GM21367 (cell line): ENCODE measurements at regions not wholly inside any gene's neighbourhood (a gene's known extent, or its start where the extent isn't known, plus 50 kb on each side); places are given as distances from the start of the nearest gene placed in this dataset.

ENCODE experiments used
- ATAC-seq: cut with Tn5 transposase; IDR thresholded peaks from one replicate; pipeline ENCODE4 v1.9.1; 2021; ENCODE audit not compliant: unreplicated experiment

DNA sequence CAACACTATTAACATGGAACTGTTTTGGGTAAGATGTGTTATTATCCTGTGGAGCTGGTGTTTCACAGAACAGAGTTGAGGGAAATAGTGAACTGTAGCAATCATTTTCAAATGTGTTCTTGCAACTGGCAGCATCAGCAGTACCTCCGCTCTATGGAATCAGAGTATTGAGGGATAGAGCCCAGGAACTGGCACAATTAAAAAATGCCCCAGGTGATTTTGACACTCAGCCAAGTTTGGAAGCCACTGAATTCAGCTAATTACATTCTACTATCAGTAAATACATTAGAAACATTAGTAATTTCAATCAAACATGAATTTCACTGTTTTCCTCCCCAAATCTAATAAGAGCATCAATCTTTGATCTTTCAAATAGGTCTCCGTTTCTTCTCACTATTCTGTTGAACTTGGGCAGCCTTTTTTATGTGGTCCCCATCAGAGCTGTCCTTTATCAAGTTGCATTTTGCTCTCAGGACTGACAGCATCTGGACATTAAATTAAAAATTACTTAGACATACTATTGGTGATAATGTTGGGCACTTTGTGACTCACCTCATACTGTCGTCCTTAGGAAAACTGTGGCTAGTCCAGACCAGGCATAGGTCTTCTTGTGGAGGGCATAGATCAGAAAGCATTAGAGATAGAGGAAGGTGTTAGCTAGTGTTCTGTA is 251.5 kb downstream of the DHX35 start:
- no peak for ATAC-seq

DNA sequence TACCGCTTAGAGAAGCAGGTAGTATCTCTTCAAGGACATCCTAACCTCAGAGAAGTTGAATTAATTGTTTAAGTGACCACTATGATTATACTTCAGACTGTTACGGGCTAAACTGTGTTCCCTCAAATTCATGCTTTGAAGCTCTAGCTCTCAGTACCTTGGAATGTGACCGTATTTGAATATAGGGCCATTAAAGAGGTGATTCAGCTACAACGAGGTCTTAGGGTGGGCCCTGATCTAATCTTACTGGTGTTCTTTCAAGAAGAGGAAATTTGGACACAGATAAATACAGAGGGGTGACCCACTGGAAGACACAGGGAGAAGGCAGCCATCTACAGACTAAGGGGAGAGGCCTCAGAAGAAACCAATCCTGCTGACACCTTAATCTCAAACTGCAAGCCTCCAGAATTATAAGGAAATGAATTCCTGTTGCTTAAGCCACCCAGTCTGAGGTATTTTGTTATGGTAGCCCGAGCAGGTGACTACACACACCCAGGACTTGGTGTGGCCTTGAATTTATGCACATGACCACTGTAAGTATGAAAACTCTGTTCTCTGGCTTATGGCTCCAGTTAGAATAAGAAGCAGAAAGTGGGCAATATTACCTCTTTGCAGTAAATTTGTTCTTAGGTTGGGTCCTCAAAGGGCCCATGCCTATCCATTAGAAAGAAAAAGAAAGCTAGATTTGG is 249.1 kb downstream of the DHX35 start:
- no peak for ATAC-seq

DNA sequence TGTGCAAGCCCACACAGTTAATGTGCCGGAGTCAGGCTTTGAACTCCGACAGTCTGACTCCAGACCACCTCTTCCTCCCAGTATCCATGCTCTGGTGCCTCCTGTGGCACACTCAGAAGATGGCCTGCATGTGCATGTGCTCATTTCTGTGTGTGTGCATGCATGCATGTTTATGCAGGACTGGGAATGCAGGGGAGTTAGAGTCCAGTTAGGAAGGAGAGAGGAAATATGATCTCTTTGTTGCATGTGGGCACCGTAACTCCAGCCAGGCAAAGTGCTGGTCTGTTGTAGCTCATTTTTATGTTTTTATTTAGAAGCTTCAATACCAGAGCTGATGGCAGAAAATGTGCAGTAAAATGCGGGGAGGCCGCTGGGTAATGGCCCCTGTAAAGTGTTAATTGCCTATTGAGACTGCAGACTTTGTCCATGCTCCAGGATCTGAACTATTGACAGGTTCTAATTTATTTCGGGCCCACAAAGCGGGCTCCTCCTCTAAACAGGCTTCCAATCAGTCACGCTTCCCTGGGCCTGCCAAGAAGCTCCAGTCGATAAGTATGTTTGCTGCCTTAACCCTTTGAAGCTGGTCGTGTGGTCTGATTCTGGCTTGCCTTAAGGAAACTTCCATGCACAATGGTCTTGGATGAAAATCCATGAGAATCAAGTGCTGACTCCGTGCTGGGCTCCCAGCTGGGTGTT is 248.3 kb downstream of the DHX35 start:
- ATAC-seq: no peak

DNA sequence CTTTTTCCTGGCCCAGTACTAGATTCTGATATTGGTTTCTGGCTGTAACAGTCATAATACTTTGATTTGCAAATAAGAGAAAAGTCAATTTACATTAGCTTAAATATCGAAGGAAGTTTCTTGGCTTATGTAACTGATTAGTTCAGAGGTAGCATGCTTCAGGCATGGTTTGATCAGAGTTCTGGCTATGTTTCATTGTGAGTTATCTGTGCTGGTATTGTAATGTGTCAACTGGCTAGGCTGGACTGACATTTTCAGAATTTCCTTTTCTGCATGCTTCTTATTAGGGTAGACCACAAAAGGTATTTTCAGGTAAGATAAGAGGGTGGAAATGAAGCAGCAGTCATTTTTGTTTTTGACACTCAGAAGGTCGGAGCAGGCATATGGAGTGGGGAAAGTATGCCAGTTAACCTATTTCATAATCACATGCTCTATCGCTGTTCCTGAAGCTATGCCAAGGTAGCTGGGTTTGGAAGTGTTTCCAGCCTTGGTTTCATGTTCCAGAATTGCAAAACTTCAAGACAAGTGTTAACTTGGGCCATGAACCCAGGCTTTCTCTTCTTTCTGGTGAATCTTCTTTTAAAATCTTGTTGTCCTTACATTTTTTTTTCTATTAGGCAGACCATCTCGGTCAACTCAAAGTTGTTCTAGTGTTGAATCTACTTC is 244.9 kb downstream of the DHX35 start:
- ATAC-seq: no peak

DNA sequence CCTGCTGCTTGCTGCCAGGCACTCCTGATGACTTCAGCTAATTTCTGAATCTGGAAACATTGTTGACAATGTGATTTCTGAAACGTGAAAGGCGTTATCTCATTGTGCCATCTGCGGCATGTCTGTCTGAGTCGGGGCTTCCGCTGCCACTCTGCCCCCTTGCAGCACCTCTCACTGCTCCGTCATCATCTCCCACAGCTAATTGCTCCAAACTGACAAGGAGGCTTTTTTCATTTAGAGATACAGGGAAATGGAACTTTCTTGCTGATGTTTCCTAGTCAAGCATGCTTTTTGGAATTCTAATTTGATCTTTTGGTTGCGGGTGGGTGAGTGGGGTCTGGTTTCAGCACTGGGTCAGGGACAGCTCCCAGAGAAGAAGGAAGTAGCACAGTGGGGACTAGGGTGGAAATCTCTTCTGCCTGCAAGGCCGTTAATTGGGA is 233.5 kb downstream of the DHX35 start:
- no peak for ATAC-seq

DNA sequence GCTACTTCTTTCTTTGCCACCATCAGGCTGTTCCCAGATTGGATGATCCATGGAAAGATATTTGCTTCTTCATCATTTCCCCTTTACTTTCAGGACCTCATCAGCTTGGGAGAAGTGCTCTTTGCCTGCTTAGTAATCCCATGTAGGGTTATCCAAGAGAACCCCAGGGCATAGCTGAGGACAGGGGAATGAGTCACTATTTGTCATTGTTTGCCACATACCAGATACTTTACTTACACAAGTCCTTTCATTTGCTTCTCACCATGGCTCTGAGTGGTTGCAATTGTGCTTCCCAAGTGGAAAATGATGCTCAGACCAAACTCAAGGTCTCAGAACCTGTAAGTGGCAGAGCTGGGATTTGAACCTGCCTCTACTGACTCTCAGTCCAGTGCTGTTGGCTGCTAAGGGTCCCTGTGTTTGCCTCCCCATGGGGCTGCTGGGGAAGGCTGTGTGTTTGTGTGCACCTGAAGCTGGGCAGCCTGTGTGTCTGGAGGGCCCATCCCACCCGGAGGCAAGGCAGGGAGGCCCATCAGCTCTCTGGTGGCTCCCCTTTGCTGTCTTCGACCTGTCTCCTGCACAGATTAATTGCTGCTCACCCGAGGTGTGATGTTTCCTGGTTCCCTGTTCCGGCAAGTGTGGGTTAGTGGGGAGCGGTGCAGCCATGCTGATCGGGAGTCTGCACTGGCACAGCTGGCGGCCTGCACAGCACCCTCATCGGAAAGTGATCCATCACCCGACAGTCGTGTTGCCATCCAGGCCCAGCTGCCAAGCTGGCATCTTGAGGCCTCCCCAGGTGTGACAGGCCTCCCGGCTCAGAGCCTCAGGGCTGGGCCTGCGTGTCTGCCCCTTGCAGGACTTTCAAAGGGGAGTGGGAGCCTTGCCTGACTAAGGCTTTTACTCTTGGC is 228.8 kb downstream of the DHX35 start:
- no peak for ATAC-seq

DNA sequence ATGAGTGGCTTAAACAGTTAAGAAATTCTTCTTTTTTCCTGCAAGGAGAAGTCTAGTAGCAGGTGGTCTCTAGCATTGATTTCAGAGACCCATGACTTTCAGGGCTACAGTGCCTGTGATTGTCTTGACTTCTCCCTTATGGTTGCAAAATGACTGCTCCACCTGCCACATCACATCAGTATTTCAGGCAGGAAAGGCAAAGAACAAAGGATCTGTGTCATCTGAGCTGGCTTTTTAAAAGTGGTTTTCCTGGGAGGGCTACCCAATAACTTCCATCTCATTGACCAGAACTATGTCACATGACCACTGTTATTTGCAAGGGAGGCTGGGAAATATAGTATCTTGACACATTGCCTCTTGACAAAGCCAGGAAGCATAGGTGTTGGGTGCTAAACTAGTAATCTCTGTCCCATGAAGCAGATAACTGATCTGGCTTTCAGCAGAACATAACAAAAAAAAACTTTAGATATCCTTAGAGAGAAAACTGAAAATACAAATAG is 226.2 kb downstream of the DHX35 start:
- no peak for ATAC-seq

DNA sequence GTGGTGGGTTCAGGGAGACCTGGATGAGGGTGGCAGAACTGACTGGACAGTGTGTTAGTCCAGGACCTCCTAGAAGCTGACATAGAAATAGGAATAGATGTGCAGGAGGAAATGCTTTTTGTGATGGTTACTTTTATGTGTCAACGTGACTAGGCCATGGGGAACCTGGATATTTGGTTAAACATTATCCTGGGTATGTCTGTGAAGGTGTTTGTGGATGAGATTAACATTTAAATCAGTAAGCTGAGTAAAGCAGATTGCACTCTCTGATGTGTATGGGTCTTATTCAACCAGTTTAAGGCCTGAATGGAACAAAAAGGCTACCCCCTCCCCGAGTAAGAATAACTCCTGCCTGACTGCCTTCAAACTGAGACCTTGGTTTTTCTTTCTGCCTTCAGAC is 219.3 kb downstream of the DHX35 start:
- no peak for ATAC-seq

DNA sequence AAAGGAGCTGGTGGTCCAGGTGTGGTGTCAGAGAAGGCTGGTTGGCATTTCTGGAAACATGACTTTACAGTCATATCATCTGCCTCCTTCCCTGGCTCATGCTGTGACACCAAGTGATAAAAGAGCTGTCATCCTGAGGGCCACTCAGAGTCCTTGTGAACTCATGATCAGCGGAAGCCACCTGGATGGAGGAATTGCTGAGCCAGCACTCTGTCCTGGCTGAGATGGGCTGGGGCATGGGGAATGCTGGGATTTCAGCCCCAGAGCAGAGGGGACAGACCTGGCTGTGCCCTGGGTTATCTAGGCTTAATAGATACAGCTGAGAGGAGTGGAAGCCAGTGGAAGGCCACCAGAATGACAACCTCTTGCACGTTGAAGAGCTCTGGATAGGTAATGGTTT is 214.3 kb downstream of the DHX35 start:
- no peak for ATAC-seq

DNA sequence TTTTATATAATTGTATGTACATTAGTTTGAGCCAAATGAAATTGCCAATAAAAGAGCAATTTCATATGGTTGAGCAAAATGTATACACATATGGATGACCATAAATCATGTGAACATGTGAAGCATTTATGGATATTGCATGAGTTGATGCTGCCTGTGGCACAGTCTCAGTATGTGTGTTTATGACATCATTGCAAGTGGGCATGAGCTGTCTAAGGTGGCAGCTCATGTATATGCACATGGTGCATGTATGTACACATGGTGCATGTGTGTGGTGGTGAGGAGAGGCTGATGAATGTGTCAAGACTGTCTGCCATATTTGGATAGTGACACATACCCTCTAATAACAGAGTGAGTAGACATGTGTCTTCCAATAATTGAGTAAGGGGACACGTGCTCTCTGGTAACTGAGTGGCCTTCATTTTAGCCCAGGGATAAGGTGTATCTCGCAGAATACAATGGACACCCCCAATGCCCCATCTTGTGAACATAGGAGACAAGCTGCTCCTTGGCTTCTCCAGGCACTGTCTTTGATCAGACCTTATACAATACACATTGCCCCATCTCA is 208.8 kb downstream of the DHX35 start:
- ATAC-seq: no peak

DNA sequence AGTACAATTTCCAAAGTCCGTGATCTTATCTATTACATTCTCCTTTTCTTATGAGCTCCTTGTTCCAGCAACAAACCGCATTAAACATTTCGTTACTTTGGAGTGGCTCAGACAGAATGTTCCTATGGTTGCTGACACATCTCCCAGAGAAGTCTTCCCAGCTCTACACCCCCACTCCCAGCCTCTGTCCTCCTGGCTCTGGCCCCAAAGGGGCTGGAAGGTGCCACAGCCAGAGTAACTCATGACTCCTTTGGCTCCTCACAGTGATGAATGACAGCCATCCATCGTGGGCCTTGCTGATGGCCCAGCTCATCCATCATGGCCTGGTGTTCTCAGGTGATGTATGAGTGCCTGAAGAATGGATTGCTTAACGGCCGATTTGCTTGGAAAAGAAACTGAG is 203.0 kb downstream of the DHX35 start:
- ATAC-seq: no peak

DNA sequence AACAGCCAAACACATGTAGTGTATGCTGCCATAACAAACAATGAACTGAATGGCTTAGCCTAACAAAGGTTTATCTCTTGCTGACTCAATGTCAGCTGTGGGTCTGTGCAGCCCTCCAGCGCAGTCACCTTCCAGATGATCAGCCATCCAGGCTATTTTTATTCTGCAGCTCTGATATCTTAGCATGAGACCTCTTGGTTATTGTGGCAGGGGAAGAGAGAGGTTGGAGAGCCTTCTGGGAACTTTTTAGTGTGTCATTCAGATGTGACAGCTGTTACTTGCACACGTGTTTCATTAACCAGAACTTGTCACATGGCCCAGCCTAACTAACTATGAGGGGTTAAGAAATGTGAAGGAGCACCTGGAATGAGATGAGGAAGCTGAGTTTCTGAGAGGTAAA is 202.5 kb downstream of the DHX35 start:
- no peak for ATAC-seq

DNA sequence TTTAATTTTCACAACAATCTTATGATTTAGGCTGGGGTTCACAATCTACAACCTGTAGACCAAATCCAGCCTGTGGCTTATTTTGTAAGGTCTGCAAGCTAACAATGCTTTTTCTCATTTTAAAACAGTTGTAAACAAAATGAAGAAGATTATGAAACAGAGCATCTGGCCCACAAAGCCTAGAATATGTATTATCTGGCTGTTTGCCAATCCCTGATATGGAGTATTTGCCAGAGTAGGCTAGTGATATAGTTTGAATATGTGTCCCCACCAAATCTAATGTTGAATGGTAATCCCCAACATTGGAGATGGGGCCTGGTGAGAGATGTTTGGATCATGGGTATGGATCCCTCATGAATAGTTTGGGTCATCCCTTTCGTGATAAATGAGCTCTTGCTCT is 201.8 kb downstream of the DHX35 start:
- no peak for ATAC-seq

DNA sequence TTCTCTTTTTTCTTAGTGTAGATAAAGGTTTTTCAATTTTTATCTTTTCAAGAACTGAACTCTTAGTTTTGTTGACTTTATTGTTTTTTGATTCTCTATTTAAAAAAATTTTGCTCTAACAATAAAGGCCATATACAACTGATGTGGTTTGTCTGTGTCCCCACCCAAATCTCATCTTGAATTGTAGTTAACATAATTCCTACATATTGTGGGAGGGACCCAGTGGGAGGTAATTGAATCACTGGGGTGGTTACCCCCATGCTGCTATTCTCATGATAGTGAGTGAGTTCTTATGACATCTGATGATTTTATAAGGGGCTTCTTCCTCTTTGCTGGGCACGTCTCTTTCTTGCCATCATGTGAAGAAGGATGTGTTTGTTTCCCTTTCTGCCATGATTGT is 199.8 kb downstream of the DHX35 start:
- no peak for ATAC-seq

DNA sequence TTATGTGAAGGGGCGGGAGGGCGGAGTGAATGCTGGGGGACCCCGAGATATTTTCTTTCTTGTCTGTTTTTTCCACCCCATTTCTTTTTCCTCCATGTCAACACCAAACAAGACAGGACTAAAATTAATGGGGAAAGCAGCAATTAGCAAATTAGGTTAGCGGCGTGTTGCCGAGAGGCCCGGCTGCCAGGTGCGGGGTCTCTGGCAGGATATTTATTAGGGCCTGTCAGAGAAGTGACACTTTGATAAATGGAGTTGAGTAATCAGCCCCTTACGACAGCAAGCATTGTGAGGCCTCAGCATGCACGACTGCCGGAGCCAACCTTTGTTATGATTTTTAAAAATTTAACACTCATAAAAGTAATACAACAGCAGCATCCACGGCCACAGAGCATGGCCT is 193.8 kb downstream of the DHX35 start:
- ATAC-seq: no peak

DNA sequence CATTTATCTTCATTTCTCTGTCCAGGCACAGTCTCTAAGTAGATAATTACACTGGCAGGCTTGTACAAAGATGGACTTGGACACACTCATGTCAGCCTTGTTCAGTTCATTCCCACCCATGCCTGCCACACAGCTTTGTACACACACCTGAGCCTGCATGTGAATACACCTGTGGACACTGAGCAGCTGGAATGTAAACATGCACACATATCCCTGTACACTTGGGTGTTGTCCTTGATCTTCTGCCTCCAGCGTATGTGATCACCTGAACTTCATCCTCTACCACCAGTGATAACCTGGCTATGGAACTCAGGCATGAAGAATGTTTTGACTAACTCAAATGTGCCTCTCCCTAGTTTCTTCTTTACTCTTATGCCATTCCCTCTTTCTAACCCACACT is 190.6 kb downstream of the DHX35 start:
- no peak for ATAC-seq

DNA sequence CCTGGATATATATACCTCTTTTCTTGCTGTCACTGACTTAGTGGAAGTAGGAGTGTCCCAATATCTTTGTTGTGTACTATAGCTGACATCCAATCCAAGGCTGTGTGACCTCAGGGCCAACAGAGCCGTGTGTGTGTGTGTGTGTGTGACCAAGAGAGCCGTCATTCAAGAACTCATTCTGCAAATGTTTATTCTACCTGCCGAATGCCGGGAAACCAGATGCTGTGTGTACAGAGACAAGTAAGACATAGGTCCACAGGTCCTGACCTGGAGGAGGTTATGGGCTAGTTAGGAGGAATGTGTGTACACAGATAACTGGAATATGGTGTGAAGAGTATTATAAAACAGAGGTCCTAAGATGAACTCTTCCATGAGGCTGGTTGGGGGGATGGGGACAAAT is 190.0 kb downstream of the DHX35 start:
- no peak for ATAC-seq

DNA sequence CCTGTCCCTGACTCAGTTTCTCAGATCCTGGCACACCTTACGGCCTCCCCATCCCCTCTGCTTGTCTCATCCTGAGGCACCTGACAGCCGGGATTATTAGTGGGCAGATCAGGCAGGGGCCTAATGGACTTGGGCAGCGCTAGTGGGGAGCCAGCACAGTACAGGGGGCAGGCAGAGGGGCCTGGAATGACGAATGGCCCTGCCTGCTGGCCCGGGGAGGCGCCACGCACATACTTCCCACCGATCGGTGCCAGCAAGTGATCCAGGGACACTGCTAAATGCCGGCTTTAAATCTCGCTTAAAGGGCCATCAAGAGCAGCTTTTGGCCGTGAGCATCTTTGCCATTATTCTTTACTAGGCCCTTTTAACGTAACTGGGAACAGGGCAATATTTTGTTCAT is 188.4 kb downstream of the DHX35 start:
- ATAC-seq: no peak

DNA sequence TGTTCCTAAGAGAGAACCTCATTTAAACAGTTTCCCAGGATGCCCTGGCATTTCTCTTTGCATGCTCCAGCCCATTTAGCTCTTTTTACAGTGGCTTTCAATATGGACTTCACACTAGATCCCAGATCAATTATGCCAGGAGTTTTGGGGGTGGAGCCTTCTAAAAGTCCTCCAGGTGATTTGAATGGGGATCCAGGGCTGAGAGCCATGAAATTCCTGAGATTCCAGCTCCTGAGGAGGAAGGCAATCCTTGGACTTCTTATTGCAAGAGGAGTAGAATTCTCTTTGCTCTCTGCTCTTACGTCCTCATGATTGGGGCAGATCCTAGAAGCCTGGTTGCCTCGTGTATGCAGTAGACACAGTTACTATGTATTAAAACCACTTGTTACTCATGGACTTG is 184.2 kb downstream of the DHX35 start:
- no peak for ATAC-seq

DNA sequence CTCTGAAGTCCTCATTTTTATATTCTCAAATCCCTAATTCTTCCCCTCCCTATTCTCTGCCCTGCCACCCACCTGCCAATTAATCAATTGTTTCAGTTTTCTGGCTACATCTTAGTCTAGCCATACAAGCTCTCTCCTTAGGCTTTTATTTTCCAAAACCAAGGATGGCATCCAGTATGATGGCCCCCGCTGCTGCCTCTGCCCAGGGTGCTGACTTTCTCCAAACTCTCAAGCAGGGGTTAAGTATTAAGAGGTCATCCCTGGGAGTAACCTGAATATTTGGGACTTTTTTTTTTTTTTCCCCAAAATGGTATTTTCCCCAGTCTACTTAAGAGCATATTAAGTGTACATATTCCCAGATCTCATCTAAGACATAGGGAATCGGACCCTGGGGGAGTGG is 183.8 kb downstream of the DHX35 start:
- ATAC-seq: no peak
